Fibroblast of skin of right biceps (primary cell): ENCODE measurements at regions not wholly inside any gene's neighbourhood (a gene's known extent, or its start where the extent isn't known, plus 50 kb on each side); places are given as distances from the start of the nearest gene placed in this dataset.
"Not testable (repeated sequence)": the region's sequence is repeated elsewhere in the genome, so short reads cannot be mapped to it uniquely, and the experiment has no call there.

Source experiments
- DNase-seq: peaks from one replicate; pipeline ENCODE4 v3.0.0-alpha.2; 2013

DNA sequence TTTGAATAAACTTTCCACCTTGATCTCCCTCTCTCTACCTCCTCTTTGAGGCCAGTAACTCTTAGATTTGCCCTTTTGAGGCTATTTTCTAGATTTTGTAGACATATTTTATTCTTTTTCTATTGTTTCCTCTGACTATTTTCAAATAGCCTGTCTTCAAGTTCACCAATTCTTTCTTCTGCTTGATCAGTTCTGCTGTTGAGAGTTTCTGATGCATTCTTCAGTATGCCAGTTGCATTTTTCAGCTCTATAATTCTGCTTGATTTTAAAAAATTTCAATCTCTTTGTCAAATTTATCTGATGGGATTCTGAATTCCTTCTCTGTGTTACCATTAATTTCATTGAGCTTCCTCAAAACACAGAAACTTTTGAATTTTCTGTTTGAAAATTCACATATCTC lies 257.5 kb downstream of the HAPSTR1 start:
- DNase-seq, result no peak

DNA sequence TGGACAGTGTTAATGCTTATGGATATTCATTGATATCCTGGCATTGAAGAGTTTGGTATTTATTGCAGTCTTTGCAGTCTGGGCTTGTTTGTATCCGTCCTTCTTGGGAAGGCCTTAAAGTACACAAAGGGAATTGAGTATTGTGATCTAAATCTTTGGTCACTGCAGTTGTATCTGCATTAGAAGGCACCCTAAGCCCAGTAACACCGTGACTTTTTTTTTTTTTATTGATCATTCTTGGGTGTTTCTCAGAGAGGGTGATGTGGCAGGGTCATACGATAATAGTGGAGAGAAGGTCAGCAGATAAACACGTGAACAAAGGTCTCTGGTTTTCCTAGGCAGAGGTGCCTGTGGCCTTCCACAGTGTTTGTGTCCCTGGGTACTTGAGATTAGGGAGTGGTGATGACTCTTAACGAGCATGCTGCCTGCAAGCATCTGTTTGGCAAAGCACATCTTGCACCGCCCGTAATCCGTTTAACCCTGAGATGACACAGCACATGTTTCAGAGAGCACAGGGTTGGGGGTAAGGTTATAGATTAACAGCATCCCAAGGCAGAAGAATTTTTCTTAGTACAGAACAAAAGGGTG lies 258.0 kb downstream of the HAPSTR1 start:
- DNase-seq, result not testable (repeated sequence)

DNA sequence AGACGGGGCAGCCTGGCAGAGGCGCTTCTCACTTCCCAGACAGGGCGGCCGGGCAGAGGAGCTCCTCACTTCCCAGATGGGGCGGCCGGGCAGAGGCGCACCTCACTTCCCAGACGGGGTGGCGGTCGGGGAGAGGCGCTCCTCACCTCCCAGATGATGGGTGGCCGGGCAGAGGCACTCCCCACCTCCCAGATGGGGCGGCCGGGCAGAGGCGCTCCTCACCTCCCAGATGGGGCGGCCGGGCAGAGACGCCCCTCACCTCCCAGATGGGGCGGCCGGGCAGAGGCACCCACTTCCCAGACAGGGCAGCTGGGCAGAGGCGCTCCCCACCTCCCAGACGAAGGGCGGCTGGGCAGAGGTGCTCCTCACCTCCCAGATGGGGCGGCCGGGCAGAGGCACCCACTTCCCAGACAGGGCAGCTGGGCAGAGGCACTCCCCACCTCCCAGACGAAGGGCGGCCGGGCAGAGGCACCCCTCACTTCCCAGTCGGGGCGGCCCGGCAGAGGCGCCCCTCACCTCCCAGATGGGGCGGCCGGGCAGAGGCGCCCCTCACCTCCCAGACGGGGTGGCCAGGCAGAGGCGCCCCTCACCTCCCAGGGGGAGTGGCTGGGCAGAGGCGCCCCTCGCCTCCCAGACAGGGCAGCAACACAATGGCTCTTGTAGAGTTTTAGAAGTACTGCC lies 258.8 kb downstream of the HAPSTR1 start:
- not testable (repeated sequence) for DNase-seq

DNA sequence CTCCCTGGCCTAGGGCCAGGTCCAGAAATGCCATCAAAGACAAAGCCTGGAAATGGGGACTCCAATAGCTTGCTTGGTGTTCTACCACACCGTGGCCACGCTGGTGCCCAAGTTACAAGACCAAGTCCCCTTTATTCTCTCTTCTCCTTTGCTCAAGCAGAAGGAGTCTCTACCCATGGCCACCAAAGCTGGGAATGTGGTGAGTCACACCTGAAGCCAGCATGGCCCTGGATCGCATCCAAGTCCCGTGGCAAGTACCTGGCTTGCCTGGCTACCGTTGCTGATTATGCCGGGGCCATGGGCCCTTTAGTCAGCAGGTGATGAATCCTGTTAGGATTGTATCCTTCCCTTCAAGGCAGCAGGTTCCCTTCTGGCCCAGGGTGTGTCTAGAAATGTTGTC lies 260.0 kb downstream of the HAPSTR1 start:
- no peak for DNase-seq

- no peak for DNase-seq
These were observed 260.5 kb downstream of the HAPSTR1 start for GRCh38 chr16:9351841-9352434.

DNA sequence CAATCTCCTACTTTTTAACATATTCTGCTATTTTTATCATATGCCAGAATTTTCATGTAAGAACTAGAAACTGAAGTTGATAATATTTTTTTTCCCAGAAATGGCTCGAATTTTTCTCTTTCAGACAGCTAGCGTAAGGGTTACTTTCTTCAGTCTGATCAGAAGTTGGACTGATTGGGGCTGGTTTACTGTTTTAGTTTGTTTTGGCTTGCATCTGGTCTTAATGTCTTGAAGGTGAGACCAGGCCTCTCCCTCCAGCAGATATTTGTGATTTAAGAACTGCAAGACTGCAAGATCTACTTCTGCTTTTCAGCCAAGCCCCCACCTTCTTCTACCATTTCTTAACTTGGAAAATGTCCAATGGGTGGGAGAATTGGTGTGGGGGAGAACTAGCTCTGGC lies 266.4 kb downstream of the HAPSTR1 start:
- DNase-seq, result no peak

- no peak for DNase-seq
These were observed 268.6 kb downstream of the HAPSTR1 start for GRCh38 chr16:9360075-9360474.

GRCh38 chr16:9362050-9362449 lies 270.6 kb downstream of the HAPSTR1 start:
- no peak for DNase-seq

DNA sequence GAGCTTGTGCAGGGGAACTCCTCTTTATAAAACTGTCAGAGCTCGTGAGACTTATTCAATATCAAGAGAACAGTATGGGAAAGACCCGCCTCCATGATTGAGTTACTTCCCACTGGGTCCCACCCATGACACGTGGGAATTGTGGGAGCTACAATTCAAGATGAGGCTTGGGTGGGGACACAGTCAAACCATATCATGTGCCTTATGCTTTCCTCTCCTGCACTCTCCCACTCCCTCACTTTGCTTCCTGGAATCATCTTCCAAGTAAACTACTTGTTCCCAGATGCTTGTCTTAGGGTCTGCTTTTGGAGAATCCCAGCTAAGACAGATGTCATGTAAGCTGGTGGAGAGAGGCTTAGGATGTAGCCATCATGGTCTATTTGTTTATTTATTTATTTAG lies 271.2 kb downstream of the HAPSTR1 start:
- no peak for DNase-seq

DNA sequence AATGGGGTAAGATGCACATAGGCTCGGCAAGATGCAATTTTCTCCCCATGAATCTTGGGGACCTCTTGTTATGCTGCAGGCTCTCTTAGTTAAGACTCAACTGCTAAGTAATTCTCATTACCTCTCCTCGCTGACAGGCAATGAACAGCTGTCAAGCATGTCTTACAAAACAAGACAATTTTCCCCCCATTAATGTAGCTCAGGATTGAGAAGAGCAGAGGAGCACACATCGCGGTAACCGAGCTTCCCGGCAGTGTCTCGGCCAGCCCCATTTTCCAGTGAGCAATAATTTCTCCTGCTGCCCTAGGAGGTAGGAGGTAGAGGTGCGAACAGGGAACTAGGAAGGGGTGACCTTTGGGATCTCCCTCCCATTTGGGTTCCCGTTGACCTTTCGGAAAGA lies 272.1 kb downstream of the HAPSTR1 start:
- no peak for DNase-seq

- no peak for DNase-seq
These were observed 273.4 kb downstream of the HAPSTR1 start for GRCh38 chr16:9364721-9365369.

DNA sequence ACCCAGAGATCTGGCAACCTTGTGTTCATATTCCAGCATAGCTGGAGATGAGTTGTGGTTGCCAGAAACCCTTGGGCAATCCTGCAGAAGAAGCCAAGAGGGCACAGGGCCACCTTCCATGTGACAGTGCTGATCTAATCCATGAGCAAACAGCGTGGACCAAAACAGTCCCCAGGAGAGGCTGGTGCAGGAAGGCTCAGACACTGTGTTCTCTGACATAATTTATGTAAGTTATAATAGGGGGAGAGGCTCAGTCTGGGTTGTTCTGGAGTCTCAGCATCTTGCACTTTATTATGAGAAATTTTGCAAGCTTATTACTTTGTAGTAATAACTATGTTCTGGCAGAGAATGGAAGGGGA lies 273.9 kb downstream of the HAPSTR1 start:
- DNase-seq, result no peak

- no peak for DNase-seq
These were observed 274.9 kb downstream of the HAPSTR1 start for GRCh38 chr16:9366048-9366969.

DNA sequence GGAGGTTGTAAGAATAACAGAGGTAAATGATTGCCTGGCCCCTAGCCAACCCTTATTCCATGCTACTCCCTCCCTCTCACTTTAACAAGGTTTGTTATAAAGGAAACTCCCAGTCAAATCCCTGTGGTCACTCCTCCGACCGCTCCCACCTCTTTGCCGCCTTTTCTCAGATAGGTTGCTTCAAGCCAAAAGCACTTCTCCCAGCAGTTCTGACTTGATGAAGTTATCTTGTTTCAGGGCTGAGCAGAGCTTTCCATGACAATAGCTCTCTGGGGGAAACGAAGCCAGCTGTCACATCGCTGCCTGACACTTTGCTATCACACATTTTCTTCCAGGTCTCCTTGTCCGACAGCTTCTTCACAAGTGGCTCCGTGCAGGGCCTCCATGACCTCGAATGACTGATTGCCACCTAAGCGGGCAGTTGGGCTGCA lies 278.6 kb downstream of the HAPSTR1 start:
- DNase-seq, result no peak

DNA sequence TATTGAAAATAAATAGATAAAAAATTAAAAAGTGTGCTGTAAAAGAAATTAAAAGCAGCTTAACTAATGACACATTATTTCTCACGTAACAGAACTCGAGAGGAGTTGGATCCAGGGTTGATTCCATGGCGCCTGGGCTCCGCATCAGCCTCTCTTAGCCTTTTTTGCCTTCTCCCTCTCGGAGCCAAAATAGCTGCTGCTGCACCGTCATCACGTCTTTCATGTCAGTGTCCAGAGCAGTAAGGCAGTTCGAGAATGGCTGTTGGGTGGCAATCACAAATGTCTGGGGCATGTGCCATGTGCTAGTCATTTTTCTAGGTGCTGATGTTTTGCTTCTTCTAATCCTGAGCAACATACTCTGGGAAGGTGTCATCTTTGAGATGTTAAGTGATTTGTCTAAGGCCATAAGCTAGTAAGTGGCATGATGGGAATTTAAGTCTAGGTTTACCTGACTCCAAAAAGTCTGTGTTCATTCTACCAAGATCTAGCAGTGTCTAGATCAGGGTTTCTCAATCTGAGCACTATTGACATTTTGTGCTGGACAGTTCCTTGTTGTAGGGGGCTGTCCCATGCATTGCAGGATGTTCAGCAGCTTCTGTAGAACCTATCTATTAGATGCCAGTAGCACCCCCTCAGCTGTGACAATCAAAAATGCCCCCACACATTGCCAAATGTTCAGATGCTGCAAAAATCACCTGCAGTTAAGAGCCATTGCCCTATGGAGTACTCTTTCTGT lies 280.4 kb downstream of the HAPSTR1 start:
- no peak for DNase-seq

DNA sequence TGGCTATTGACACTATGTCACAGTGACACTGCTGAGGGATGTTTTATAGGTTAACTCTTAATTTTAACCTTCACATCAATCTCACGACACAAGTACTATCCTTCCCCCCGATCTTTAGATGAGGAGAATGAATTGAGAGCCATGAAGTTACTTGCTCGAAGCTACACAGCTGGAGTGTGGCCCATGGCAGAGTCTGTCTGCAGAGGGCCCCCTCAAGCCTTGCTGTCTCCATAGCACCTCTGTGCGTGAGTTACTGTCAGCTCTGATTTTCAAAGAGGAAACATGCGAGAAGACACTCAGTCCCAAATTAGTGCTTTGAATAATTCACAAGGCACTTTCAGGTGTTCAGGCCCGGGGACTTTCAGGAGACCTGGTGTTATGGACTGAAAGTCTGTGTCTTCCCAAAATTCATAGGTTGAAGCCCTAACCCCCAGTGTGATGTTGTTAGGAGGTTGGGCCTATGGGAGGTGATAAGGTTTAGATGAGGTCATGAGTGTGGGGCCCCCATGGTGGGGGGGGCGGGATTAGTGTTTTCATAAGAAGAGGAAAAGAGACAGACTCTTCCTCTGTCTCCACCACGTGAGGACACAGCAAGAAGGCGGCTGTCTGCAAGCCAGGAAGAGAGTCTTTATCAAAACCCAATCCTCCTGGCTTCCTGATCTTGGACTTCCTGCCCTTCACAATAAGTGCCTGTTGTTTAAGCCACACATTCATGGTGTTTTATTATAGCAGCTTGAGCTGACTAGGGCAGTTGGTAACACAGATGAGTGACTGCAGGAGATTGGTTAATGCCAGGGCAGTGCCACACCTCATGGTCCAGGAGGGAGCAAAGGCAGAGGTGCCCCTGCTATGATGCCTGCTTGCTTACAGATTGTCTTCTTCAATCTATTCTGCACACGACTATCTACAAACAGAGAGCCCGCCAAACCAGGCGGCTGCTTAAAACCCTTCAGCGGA lies 281.8 kb downstream of the HAPSTR1 start:
- DNase-seq, result no peak

- DNase-seq, result no peak
These were observed 282.6 kb downstream of the HAPSTR1 start for GRCh38 chr16:9374061-9374460.

- no peak for DNase-seq
These were observed 287.4 kb downstream of the HAPSTR1 start for GRCh38 chr16:9378876-9379275.

DNA sequence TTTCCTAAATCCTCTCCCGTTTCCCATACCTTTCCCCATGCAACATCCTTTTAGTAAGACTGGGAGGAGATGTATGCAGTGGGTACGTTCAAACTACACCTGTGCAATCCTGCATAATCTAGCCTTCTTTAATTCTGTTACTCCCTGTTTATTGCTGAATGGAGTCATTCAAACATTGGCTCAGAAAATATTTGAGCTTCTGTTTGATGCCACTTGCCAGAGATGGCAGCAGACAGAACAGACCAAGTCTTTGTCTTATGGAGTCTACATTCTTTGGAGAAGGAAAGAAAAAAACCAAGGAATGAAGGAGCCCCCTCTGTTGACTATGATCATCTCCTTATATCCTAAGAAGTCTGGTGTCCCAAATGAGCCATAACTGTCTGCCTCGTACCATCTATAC lies 288.8 kb downstream of the HAPSTR1 start:
- no peak for DNase-seq

DNA sequence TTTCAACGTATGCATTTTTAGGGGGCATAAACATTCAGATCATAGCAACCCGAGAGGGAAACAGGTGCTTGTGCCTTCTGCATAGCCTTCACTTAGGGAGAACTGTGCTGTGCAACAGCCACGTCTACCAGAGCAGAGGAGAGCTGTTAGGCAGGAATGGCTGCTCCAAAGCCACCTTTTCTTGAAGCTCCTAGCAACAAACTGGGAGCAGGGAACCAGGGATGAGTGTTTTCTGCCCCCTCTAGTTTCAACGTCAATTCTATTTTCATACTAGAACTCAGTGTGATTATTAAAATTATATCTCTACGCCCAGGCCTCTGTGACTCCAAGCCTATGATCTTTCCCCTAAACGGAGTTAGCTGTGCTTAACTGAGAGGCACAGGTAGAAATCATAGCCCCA lies 290.0 kb downstream of the HAPSTR1 start:
- no peak for DNase-seq

DNA sequence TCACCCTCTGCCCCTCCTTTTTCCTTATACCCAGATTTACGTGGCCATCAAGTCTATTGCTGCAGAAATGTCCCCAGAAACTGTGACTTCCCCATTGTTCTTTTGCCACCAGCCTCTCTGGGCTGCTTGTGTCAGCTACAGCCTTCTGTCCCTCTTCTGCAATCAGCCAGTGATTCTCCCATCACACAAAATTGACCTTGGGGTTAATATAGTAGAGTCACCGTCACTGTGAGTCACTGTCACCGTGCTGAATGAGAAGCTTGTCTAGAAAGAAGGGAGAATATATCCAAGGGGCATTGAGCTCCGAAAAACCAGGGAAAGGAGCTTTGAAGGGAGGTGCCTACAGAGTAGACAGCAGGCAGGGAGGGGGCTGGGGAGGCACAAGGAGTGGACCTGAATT lies 290.5 kb downstream of the HAPSTR1 start:
- no peak for DNase-seq
